NCI-H748 (cell line): ENCODE measurements at regions not wholly inside any gene's neighbourhood (a gene's known extent, or its start where the extent isn't known, plus 50 kb on each side); places are given as distances from the start of the nearest gene placed in this dataset.
A peak's percentile ranks its signal among the peaks of the same experiment; 100 is the strongest.

Experiments used
- DNase-seq: peaks from one replicate; lab custom pipeline; 2025; ENCODE audit not compliant: unreplicated experiment; lab: John Stamatoyannopoulos, UW

- DNase-seq, result no peak
Observed at GRCh38 chr6:147122823-147123222, 81.4 kb upstream of the STXBP5 start.

- DNase-seq, result no peak
Observed at GRCh38 chr6:147126618-147127022, 77.6 kb upstream of the STXBP5 start.

GRCh38 chr6:147127587-147127986 is 76.6 kb upstream of the STXBP5 start:
- no peak for DNase-seq

- no peak for DNase-seq
Observed at GRCh38 chr6:147128056-147128455, 76.2 kb upstream of the STXBP5 start.

- peak; percentile 77 for DNase-seq
Observed at GRCh38 chr6:147131532-147132128, 72.6 kb upstream of the STXBP5 start.

GRCh38 chr6:147132889-147133288 is 71.3 kb upstream of the STXBP5 start:
- DNase-seq, result peak; percentile 84

- DNase-seq, result no peak
Observed at GRCh38 chr6:147133669-147134068, 70.5 kb upstream of the STXBP5 start.

GRCh38 chr6:147135211-147135681 is 69.0 kb upstream of the STXBP5 start:
- DNase-seq, result peak; percentile 38

GRCh38 chr6:147136057-147136456 is 68.2 kb upstream of the STXBP5 start:
- DNase-seq, result peak; percentile 51

- no peak for DNase-seq
Observed at GRCh38 chr6:147137986-147138385, 66.2 kb upstream of the STXBP5 start.

GRCh38 chr6:147138835-147139234 is 65.4 kb upstream of the STXBP5 start:
- DNase-seq, result no peak

GRCh38 chr6:147141711-147142308 is 62.4 kb upstream of the STXBP5 start:
- no peak for DNase-seq

GRCh38 chr6:147142684-147143245 is 61.5 kb upstream of the STXBP5 start:
- DNase-seq, result no peak

GRCh38 chr6:147149092-147149491 is 55.1 kb upstream of the STXBP5 start:
- no peak for DNase-seq

- DNase-seq, result no peak
Observed at GRCh38 chr6:147149826-147150225, 54.4 kb upstream of the STXBP5 start.

GRCh38 chr6:147150293-147150692 is 53.9 kb upstream of the STXBP5 start:
- no peak for DNase-seq
